HL-60 (cell line): ENCODE measurements at regions not wholly inside any gene's neighbourhood (a gene's known extent, or its start where the extent isn't known, plus 50 kb on each side); places are given as distances from the start of the nearest gene placed in this dataset.

Experiments
- GABPA ChIP-seq: IDR thresholded peaks from 2 replicates; pipeline ENCODE4 v1.6.1; 2012; ENCODE audit warnings: low read depth
- TF ChIP-seq, protein P1 (sequence below): IDR thresholded peaks from one replicate; pipeline ENCODE4 v1.5.1; 2011; ENCODE audit warnings: low read length, control low read depth, inconsistent platforms; ENCODE audit not compliant: insufficient read depth
- TF ChIP-seq, protein P2 (sequence below): IDR thresholded peaks from 2 replicates; pipeline ENCODE4 v1.6.1; 2012; ENCODE audit warnings: low read depth; ENCODE audit not compliant: insufficient replicate concordance

DNA sequence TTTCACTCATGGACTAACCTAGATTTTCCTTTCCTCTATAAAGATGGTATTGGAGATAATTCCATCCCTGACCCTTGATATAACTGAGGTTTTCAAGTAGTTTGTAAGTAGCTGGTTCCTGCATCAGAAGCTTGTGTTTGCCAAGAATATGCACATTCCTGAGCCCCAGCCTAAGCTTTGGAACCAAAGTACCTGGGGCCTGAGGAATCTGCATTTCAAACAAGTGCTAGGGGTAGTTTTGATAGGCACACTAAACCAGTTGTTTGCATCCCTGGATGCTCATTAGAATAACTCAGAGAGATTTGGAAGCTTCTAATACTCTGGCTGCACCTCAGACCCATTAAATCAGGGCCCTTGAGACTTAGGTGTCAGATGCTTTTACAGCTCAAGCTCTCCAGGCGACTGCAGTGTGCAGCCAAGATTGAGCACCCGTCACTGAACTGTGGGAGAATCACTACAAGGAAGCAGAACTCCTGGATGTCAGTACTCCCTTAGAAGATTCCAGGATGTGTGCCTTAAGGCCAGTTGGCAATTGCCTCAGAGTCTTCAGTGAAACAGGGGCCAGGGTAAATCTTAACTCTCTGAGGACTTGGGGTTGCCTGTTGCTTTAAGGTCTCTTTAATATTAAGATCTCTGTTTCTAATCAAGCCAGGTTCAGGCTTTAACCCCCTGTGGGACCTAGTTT lies 565.0 kb downstream of the REEP3 start:
- TF ChIP-seq, protein P1, sequence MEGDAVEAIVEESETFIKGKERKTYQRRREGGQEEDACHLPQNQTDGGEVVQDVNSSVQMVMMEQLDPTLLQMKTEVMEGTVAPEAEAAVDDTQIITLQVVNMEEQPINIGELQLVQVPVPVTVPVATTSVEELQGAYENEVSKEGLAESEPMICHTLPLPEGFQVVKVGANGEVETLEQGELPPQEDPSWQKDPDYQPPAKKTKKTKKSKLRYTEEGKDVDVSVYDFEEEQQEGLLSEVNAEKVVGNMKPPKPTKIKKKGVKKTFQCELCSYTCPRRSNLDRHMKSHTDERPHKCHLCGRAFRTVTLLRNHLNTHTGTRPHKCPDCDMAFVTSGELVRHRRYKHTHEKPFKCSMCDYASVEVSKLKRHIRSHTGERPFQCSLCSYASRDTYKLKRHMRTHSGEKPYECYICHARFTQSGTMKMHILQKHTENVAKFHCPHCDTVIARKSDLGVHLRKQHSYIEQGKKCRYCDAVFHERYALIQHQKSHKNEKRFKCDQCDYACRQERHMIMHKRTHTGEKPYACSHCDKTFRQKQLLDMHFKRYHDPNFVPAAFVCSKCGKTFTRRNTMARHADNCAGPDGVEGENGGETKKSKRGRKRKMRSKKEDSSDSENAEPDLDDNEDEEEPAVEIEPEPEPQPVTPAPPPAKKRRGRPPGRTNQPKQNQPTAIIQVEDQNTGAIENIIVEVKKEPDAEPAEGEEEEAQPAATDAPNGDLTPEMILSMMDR: no peak
- no peak for TF ChIP-seq GABPA
- TF ChIP-seq, protein P2, sequence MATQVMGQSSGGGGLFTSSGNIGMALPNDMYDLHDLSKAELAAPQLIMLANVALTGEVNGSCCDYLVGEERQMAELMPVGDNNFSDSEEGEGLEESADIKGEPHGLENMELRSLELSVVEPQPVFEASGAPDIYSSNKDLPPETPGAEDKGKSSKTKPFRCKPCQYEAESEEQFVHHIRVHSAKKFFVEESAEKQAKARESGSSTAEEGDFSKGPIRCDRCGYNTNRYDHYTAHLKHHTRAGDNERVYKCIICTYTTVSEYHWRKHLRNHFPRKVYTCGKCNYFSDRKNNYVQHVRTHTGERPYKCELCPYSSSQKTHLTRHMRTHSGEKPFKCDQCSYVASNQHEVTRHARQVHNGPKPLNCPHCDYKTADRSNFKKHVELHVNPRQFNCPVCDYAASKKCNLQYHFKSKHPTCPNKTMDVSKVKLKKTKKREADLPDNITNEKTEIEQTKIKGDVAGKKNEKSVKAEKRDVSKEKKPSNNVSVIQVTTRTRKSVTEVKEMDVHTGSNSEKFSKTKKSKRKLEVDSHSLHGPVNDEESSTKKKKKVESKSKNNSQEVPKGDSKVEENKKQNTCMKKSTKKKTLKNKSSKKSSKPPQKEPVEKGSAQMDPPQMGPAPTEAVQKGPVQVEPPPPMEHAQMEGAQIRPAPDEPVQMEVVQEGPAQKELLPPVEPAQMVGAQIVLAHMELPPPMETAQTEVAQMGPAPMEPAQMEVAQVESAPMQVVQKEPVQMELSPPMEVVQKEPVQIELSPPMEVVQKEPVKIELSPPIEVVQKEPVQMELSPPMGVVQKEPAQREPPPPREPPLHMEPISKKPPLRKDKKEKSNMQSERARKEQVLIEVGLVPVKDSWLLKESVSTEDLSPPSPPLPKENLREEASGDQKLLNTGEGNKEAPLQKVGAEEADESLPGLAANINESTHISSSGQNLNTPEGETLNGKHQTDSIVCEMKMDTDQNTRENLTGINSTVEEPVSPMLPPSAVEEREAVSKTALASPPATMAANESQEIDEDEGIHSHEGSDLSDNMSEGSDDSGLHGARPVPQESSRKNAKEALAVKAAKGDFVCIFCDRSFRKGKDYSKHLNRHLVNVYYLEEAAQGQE: no peak
